ENCODE measurements at regions not wholly inside any gene's neighbourhood (a gene's known extent, or its start where the extent isn't known, plus 50 kb on each side); places are given as distances from the start of the nearest gene placed in this dataset.

DNA sequence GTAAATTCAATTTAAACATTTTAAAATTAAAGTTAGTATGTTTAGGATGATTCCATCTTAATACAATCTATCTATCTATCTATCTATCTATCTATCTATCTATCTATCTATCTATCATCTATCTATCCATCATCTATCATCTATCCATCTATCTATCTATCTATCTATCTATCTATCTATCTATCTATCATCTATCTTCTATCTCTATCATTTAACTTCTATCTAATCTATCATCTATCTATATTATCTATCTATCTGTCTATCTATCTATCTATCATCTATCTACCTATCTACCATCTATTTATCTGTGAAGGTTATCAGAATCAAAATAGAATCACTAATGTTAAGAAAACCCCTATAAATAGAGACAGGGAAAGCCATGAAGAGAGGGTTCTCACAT lies 78.3 kb downstream of the RAMP3 start:
- DNase-seq (ENCODE audit: low read depth) = no peak
- TF ChIP-seq, protein P1, sequence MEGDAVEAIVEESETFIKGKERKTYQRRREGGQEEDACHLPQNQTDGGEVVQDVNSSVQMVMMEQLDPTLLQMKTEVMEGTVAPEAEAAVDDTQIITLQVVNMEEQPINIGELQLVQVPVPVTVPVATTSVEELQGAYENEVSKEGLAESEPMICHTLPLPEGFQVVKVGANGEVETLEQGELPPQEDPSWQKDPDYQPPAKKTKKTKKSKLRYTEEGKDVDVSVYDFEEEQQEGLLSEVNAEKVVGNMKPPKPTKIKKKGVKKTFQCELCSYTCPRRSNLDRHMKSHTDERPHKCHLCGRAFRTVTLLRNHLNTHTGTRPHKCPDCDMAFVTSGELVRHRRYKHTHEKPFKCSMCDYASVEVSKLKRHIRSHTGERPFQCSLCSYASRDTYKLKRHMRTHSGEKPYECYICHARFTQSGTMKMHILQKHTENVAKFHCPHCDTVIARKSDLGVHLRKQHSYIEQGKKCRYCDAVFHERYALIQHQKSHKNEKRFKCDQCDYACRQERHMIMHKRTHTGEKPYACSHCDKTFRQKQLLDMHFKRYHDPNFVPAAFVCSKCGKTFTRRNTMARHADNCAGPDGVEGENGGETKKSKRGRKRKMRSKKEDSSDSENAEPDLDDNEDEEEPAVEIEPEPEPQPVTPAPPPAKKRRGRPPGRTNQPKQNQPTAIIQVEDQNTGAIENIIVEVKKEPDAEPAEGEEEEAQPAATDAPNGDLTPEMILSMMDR (conservative IDR thresholded peaks at IDR 0.05; ENCODE audit: low read depth, low read length) = no peak
- H3K4me3 ChIP-seq (ENCODE audit: low read depth, low read length) = no peak overlapping the region

DNA sequence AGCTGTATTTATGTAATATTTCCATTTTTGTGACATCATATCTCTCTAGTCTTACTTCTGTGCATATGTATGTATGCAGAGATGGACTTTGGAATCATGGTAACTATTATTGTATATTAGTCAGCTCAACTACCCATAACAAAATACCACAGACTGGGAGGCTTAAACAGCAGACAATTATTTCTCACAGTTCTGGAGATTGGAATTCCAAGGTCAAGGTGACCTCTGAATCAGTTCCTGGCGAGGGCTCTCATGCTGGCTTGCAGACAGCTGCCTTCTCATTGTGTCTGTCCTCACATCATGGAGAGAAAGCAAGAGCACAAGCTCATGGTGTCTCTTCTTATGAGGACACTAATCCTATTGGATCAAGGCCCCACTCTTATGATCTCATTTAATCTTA lies 79.1 kb downstream of the RAMP3 start:
- no peak overlapping the region for H3K4me3 ChIP-seq (ENCODE audit: low read depth, low read length)
- DNase-seq (ENCODE audit: low read depth) = no peak
- TF ChIP-seq, protein P1 (conservative IDR thresholded peaks at IDR 0.05; ENCODE audit: low read depth, low read length) = no peak

DNA sequence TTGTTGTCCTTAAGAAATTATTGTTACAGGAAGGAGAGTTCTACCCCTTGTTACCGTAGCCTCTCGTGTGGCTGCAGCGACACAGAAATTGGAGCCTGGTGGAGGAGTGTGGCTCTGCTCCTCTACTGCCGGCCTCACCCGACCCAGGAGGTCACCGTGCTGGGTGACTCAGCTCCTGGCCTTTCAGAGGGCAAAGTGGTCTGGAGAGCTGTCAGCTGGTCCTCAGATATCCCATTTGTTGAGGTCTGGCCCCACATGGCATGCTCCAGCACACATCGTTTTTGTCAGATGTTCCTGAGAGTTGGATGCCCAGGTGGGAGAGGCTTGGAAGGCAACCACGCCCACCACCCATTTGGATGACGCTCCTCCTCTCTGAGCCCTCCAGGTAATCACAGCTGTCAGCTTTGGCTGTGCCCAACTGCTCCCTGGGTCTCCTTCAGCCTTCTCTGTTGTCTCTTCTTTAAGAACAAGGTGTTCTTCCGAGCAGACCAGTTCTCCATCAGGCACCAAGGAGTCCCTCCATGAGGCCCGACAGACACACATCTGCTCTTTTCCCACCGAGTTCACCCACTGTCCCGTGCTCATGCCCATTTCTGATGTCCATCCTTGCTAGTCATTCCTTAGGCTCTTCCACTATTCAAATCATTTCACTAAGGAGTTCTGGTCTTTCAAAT lies 80.3 kb downstream of the RAMP3 start:
- no peak overlapping the region for H3K4me3 ChIP-seq (ENCODE audit: low read depth, low read length)
- TF ChIP-seq, protein P1 (conservative IDR thresholded peaks at IDR 0.05; ENCODE audit: low read depth, low read length) = no peak
- no peak for DNase-seq (ENCODE audit: low read depth)

DNA sequence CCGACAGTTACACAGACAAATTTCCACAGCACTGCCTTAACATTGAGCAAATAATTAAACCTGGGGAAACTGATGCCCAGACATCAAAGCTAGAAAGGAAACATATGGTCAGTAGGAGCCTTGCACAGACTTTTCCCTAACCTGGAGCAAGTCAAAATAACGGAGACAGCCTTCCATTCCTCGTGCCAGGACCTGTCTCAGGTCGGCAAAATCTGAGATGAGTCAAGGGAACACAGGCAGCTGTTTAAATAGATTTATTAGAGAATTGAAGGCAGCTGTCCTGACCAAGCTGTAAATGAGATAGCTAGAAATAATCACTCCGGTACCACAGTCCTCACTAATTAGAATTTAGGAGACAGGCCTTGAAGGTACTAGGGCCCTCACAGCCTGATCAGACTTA lies 81.2 kb downstream of the RAMP3 start:
- TF ChIP-seq, protein P1 (conservative IDR thresholded peaks at IDR 0.05; ENCODE audit: low read depth, low read length) = no peak
- no peak overlapping the region for H3K4me3 ChIP-seq (ENCODE audit: low read depth, low read length)
- no peak for DNase-seq (ENCODE audit: low read depth)

DNA sequence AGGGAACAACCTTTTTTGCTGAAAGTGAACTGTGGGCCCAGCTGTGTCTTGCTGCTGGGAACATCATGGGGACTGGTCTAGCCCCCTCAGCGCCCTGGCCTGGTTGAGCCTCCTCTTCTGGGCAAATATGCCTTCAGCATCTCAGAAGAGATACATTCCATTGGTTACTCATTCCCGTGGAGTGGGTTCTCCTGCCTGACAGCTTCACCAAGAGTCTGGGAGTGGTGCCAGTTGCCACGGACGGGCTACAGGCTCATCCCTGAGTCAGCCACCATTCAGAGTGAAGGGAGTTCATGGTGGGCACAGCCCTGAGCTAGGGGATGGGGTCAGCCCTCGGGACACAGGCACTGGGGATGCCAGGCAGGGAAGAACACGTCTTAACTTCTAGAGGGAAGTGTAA lies 81.9 kb downstream of the RAMP3 start:
- DNase-seq (ENCODE audit: low read depth) = no peak
- no peak overlapping the region for H3K4me3 ChIP-seq (ENCODE audit: low read depth, low read length)
- TF ChIP-seq, protein P1 (conservative IDR thresholded peaks at IDR 0.05; ENCODE audit: low read depth, low read length) = no peak

DNA sequence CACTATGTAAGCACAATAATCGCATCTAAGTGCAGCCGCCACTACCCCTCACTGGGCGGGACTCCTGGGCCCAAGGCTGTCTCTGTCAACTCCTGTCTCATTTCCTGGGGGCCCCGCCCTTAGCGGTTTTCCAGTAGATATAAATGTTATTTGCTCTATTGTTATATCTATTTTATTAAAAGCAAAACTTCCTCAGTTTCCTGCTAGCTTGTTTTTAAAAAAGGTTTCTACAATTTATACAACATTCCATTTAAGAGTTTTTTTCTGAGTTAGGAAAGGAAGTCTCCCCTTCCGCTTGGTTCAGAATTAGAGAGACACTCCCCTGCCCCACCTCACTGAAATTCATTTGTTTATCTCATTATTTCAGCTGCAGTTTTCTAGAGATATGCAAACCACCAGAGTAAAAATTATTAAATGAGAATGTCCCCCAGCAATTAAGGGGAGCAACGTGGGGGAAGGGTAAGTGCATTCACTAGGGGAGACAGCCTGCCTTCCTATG lies 82.7 kb downstream of the RAMP3 start:
- TF ChIP-seq, protein P1 (conservative IDR thresholded peaks at IDR 0.05; ENCODE audit: low read depth, low read length) = no peak
- no peak for DNase-seq (ENCODE audit: low read depth)
- no peak overlapping the region for H3K4me3 ChIP-seq (ENCODE audit: low read depth, low read length)

DNA sequence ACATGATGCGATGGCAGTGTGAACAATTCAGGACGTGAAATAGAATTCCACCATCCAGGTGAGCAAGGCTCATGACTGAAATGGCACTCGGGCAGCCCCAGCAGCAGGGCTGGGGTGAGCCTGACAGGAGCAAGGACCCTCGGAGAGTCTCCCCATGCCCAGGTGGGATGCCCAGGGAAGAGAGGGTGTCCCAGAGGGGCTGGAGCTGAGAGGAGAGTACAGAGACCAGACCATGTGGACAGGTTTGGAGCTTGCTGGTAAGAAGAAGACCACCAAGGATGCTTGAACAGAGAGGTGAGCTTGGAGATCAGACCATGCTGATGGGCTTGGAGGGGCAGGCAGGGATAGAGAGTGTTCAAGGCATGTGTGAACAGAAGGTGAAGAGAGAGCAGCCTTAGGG lies 83.3 kb downstream of the RAMP3 start:
- H3K4me3 ChIP-seq (ENCODE audit: low read depth, low read length) = no peak overlapping the region
- TF ChIP-seq, protein P1 (conservative IDR thresholded peaks at IDR 0.05; ENCODE audit: low read depth, low read length) = no peak
- DNase-seq (ENCODE audit: low read depth) = no peak
